ENCODE measurements at regions not wholly inside any gene's neighbourhood (a gene's known extent, or its start where the extent isn't known, plus 50 kb on each side); places are given as distances from the start of the nearest gene placed in this dataset.

GRCh38 chr1:196155586-196155985, 452.7 kb downstream of the KCNT2 start:
- TF ChIP-seq CTCF (IDR thresholded peaks at IDR 0.05) (no peak), POLR2A (IDR thresholded peaks at IDR 0.05) (no peak)

All from heart left ventricle (tissue), 13 donors.